Right lobe of liver (tissue), 6 donors: ENCODE measurements at regions not wholly inside any gene's neighbourhood (a gene's known extent, or its start where the extent isn't known, plus 50 kb on each side); places are given as distances from the start of the nearest gene placed in this dataset.

Experiments used
- ATAC-seq, 4 donors: fragments of 200-7000 bp; cut with Tn5 transposase; one replicate each; pipeline ENCODE4 v1.9.1; 2020; ENCODE audit warnings: mild to moderate bottlenecking in 4 of 4, moderate library complexity in 4 of 4
- DNase-seq, 3 donors: peaks; one replicate each; pipeline ENCODE4 v3.0.0-alpha.2; 2020
- H3K27ac ChIP-seq, 3 donors: fragments of 200-600 bp; one replicate each; pipeline ENCODE4 v1.8.0; 2022
- H3K27me3 ChIP-seq, 2 donors: fragments of 200-600 bp; one replicate each; pipeline ENCODE4 v1.8.0; 2022
- H3K36me3 ChIP-seq, 4 donors: fragments of 200-600 bp; sonication (generic) in 1 of 4; one replicate each; pipeline versions ENCODE4 v1.5.1 to v1.8.0; 2017 to 2022; ENCODE audit warnings: control low read depth in 1 of 4
- H3K4me1 ChIP-seq, 4 donors: fragments of 200-600 bp; sonication (generic) in 1 of 4; one replicate each; pipeline versions ENCODE4 v1.5.1 to v1.8.0; 2017 to 2022; ENCODE audit warnings: control low read depth in 1 of 4
- H3K4me3 ChIP-seq, 3 donors: fragments of 200-600 bp; one replicate each; pipeline ENCODE4 v1.8.0; 2022
- H3K9me3 ChIP-seq, 4 donors: fragments of 200-600 bp; sonication (generic) in 1 of 4; one replicate each; pipeline versions ENCODE4 v1.5.1 to v1.8.0; 2017 to 2022; ENCODE audit warnings: control low read depth in 1 of 4
- CTCF ChIP-seq, 4 donors: fragments of 200-600 bp in 3 of 4; fragments of 450-650 bp in 1 of 4; IDR thresholded peaks; one replicate each; pipeline versions ENCODE4 v1.5.1 to v1.8.0; 2016 to 2022; ENCODE audit warnings: antibody characterized with exemption in 4 of 4, mild to moderate bottlenecking in 2 of 4
- POLR2A ChIP-seq: fragments of 450-650 bp; IDR thresholded peaks from one replicate; pipeline ENCODE4 v1.6.1; 2017; ENCODE audit warnings: antibody characterized with exemption, mild to moderate bottlenecking
- WGBS: methylation state at CpG from one replicate; pipeline ENCODE4 v1.1.6; 2018; ENCODE audit warnings: low coverage, low lambda C conversion rate; ENCODE audit not compliant: insufficient coverage; ENCODE audit errors: missing lambda C conversion rate; 5-methylcytosine and 5-hydroxymethylcytosine counted together
- intact Hi-C, 2 donors: fragments of 100-400 bp; cut with DNase I; formaldehyde crosslinking; loops; one replicate each; pipeline versions ENCODE4 v1.11.2 to v1.14.1; 2022
- donor health status: DM: no; HTN: yes; CAD: no.
- donor health status: DM: no; HTN: no; CAD: no.
- donor health status: DM: no; HTN: no; CAD: no.
- donor health status: DM: no; HTN: yes; CAD: no.
- donor health status: DM: no; HTN: yes; CAD: no.

DNA sequence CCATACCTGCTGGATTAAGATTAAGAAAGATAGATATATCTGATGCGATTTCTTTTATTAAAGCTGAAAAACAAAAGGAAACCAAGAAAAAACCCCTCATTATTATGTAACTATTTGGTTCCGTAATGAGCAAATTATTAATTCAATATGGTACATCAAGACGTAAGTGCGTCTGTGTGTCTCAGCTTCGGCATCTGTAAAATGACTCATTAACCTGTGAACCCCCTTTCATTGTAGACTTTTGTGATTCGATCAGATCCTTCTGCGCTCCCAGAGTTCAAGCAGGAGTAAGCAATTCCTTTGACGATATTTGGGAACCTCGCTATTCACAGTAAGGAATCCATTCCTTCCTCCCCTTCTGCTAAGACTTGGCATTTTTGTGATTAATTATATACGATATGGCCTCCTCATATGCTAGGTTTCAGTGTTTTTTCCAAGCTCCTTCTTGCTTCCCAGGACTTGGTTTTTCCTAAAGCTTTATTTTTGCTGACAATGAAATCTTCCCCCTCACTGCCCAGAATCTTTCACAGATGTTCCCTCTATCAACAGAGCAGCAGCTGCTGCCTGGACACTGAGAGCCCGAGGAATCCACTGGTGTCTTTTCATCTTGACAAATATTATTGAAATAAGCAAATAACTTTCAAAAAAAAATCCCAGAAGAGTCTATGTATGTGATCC, 171.7 kb upstream of the CELF2 start:
- no peaks in the 10 kb centered on the region for H3K36me3 ChIP-seq
- DNase-seq (no peak), ATAC-seq (no peak)
- no peaks in the 10 kb centered on the region for H3K4me1 ChIP-seq
- no peak overlapping the region for H3K27ac ChIP-seq
- intact Hi-C loops: no loop called here
- H3K27me3 ChIP-seq: no peaks in the 10 kb centered on the region
- H3K4me3 ChIP-seq: no peak overlapping the region
- TF ChIP-seq POLR2A: no peak
- no peak for TF ChIP-seq CTCF (IDR thresholded peaks at IDR 0.05)
- H3K9me3 ChIP-seq: no peaks in the 10 kb centered on the region
- WGBS: 64% methylated on average over 11 of the region's 11 CpGs

DNA sequence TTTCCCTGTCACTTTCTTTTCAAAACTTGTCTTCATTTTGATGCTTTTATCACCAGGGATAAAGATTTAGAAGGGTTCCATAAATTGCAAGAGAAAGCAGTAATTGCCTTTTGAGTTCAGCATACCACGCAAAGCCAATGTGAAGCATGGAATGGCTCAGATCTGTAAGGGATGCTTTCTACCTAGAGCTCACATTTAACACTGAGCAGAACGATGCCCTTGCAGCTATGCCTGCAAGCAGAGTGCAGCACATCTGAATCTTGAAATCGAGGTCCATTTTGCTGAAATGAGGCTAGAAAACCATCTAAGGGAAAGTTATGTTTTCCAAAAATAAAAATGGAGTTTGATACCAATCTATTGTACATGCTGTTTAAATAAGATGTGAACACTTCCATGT, 171.2 kb upstream of the CELF2 start:
- ATAC-seq: no peak
- no peak for DNase-seq
- WGBS: 56% methylated on average over 3 of the region's 3 CpGs

GRCh38 chr10:10847387-10847786, 170.3 kb upstream of the CELF2 start:
- no peaks in the 10 kb centered on the region for H3K36me3 ChIP-seq
- H3K9me3 ChIP-seq: no peaks in the 10 kb centered on the region
- H3K27me3 ChIP-seq: no peaks in the 10 kb centered on the region
- ATAC-seq: no peak
- WGBS: 43% methylated on average over 4 of the region's 5 CpGs
- TF ChIP-seq POLR2A: no peak
- no peak for TF ChIP-seq CTCF (IDR thresholded peaks at IDR 0.05)
- no peak overlapping the region for H3K27ac ChIP-seq
- intact Hi-C loops: no loop called here
- H3K4me3 ChIP-seq: no peak overlapping the region
- DNase-seq: no peak
- no peaks in the 10 kb centered on the region for H3K4me1 ChIP-seq

More for the DNA sequence above, 171.2 kb upstream of the CELF2 start:
- no peaks in the 10 kb centered on the region for H3K4me1 ChIP-seq
- intact Hi-C loops: no loop called here
- H3K27ac ChIP-seq: no peak overlapping the region
- TF ChIP-seq CTCF (IDR thresholded peaks at IDR 0.05) (no peak), POLR2A (no peak)
- no peak overlapping the region for H3K4me3 ChIP-seq
- H3K9me3 ChIP-seq: no peaks in the 10 kb centered on the region
- H3K27me3 ChIP-seq: no peaks in the 10 kb centered on the region
- H3K36me3 ChIP-seq: no peaks in the 10 kb centered on the region

DNA sequence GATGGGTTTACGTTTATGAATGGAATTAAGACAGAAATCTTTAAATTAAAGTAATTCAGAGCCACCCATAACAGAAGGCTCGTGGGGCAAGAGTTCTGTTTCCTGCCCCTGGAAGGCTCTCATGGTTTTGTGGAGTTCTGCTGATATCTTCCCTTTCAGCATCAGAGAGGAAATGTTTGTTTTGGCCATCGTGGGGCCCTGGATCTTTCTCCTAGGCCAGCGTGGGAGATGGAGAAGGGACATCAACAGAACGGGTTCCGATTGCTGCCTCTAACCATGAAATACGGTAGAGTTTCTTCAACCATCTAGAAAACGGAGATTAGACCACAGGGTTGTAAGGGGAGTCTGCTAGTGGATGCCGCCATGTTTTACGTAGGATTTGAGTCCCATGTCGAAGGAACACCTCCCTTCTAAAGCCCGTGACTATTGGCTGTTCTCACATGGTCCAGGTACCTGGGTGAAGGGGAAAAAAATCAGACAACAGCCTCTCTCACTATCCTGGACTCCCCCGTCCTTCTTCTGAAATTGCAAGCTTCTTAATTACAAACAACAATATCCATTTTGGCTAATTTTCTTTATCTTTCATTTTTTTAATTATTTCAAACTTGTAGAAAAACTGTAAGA, 169.1 kb upstream of the CELF2 start:
- no peaks in the 10 kb centered on the region for H3K4me1 ChIP-seq
- 62% methylated on average over 13 of the region's 13 CpGs for WGBS
- no peak for DNase-seq
- no peak for ATAC-seq
- intact Hi-C loops: no loop called here
- no peaks in the 10 kb centered on the region for H3K27me3 ChIP-seq
- no peak overlapping the region for H3K27ac ChIP-seq
- no peak overlapping the region for H3K4me3 ChIP-seq
- TF ChIP-seq CTCF (IDR thresholded peaks at IDR 0.05): no peak
- H3K36me3 ChIP-seq: no peaks in the 10 kb centered on the region
- no peaks in the 10 kb centered on the region for H3K9me3 ChIP-seq
